ENCODE measurements at regions not wholly inside any gene's neighbourhood (a gene's known extent, or its start where the extent isn't known, plus 50 kb on each side); places are given as distances from the start of the nearest gene placed in this dataset.

DNA sequence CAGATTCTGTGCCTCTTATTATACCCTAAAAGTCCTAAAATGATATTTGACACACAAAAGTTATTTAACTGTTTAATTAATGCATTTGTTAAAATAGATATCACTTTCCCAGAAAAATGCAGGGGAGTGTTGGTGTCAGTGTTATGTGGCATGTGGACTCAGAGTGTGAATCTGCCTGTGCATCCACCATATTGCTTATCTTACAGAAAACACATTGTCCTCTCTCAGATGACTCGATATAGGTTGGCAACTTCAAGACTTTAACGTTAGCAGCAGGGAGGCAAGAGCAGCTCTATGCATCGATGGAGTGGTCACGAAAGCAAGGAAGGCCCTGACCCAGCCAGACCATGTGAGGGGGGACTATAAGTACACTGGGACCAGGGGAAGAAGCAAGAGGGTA, 165.4 kb upstream of the DCBLD2 start:
- Histone ChIP-seq H3K9me3 (ENCODE audit: control insufficient read depth, insufficient read depth, low read length) (peaks cover under 1% of the 10 kb centered on the region), H3K4me3 (ENCODE audit: low read length) (no peak overlapping the region), H3K36me3 (ENCODE audit: control insufficient read depth, insufficient read depth, low read length) (no peaks in the 10 kb centered on the region), H3K4me1 (ENCODE audit: control insufficient read depth, insufficient read depth, low read length) (no peaks in the 10 kb centered on the region), H3K27ac (ENCODE audit: low read length) (no peak overlapping the region), H3K27me3 (ENCODE audit: control insufficient read depth, insufficient read depth, low read length) (no peaks in the 10 kb centered on the region)
- DNase-seq (no peak), ATAC-seq (no peak)
- H3K36me3 Mint-ChIP-seq = no peaks in the 10 kb centered on the region
- 80% methylated on average over 4 of the region's 4 CpGs for WGBS (ENCODE audit: insufficient coverage)
- no peak overlapping the region for H3K27ac Mint-ChIP-seq
- intact Hi-C loops (cut with micrococcal nuclease) = no loop called here
- no peak overlapping the region for H3K4me3 Mint-ChIP-seq
- no peaks in the 10 kb centered on the region for H3K27me3 Mint-ChIP-seq (ENCODE audit: low read depth in 2 of 2)
- H3K9me3 Mint-ChIP-seq = peaks cover 6 to 8% of the 10 kb centered on the region in 2 donors
- no peaks in the 10 kb centered on the region for H3K4me1 Mint-ChIP-seq
- TF ChIP-seq, protein P1, sequence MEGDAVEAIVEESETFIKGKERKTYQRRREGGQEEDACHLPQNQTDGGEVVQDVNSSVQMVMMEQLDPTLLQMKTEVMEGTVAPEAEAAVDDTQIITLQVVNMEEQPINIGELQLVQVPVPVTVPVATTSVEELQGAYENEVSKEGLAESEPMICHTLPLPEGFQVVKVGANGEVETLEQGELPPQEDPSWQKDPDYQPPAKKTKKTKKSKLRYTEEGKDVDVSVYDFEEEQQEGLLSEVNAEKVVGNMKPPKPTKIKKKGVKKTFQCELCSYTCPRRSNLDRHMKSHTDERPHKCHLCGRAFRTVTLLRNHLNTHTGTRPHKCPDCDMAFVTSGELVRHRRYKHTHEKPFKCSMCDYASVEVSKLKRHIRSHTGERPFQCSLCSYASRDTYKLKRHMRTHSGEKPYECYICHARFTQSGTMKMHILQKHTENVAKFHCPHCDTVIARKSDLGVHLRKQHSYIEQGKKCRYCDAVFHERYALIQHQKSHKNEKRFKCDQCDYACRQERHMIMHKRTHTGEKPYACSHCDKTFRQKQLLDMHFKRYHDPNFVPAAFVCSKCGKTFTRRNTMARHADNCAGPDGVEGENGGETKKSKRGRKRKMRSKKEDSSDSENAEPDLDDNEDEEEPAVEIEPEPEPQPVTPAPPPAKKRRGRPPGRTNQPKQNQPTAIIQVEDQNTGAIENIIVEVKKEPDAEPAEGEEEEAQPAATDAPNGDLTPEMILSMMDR (IDR thresholded peaks at IDR 0.05) = no peak

DNA sequence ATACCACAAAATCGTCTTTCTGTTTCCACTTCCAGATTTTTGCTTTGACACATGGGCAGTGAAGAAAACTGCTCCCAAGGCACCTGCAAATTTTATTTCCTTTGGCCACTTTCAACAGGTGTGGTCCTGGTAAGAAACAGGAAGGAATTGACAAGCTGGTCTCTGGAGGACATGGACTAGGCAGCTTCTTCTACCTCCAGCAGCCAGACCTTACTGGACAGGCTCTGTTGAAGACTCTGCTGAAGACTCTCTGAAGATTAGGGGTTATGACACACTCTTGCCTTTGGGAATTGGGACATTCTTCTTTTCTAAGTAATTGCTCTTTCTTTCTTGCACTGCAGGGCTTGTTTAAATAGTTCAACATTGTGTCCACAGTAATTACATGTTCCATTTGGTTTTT, 147.7 kb upstream of the DCBLD2 start:
- Histone ChIP-seq H3K9me3 (ENCODE audit: control insufficient read depth, insufficient read depth, low read length) (no peaks in the 10 kb centered on the region), H3K27me3 (ENCODE audit: control insufficient read depth, insufficient read depth, low read length) (no peaks in the 10 kb centered on the region), H3K36me3 (ENCODE audit: control insufficient read depth, insufficient read depth, low read length) (no peaks in the 10 kb centered on the region), H3K4me3 (ENCODE audit: low read length) (no peak overlapping the region), H3K27ac (ENCODE audit: low read length) (no peak overlapping the region), H3K4me1 (ENCODE audit: control insufficient read depth, insufficient read depth, low read length) (no peaks in the 10 kb centered on the region)
- 40% methylated on average over 1 of the region's 1 CpG for WGBS (ENCODE audit: insufficient coverage)
- H3K4me1 Mint-ChIP-seq = no peaks in the 10 kb centered on the region
- H3K9me3 Mint-ChIP-seq = peaks cover 3 to 6% of the 10 kb centered on the region in 2 donors
- no peaks in the 10 kb centered on the region for H3K36me3 Mint-ChIP-seq
- no peak overlapping the region for H3K27ac Mint-ChIP-seq
- H3K4me3 Mint-ChIP-seq = no peak overlapping the region
- TF ChIP-seq, protein P1 (IDR thresholded peaks at IDR 0.05) = no peak
- ATAC-seq = no peak
- intact Hi-C loops (cut with micrococcal nuclease) = no loop called here
- no peak for DNase-seq
- no peaks in the 10 kb centered on the region for H3K27me3 Mint-ChIP-seq (ENCODE audit: low read depth in 2 of 2)

DNA sequence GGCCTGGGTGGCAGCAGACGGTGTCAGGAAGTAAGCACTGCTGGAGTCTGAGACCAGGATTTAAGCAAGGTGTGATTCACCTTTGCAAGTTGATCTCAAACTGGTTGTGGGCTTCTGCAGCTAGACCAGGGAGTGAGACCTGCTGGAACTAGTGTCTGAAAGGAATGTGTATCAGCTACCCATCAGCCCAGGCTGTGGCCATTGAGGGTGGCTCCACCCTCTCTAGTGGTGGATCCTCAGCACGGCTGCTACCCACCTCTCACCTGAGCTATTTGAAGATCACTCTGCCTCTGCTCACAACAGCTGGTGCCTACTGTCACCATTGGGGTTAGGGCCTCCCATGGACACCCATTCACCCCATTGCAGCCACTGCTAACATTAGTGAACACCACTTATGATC, 140.3 kb upstream of the DCBLD2 start:
- WGBS (ENCODE audit: insufficient coverage) = 90% methylated on average over 2 of the region's 2 CpGs
- Histone ChIP-seq H3K36me3 (ENCODE audit: control insufficient read depth, insufficient read depth, low read length) (no peaks in the 10 kb centered on the region), H3K27ac (ENCODE audit: low read length) (no peak overlapping the region), H3K9me3 (ENCODE audit: control insufficient read depth, insufficient read depth, low read length) (no peaks in the 10 kb centered on the region), H3K4me1 (ENCODE audit: control insufficient read depth, insufficient read depth, low read length) (no peaks in the 10 kb centered on the region), H3K27me3 (ENCODE audit: control insufficient read depth, insufficient read depth, low read length) (no peaks in the 10 kb centered on the region), H3K4me3 (ENCODE audit: low read length) (no peak overlapping the region)
- H3K36me3 Mint-ChIP-seq = no peaks in the 10 kb centered on the region
- H3K4me3 Mint-ChIP-seq = no peak overlapping the region
- TF ChIP-seq, protein P1 (IDR thresholded peaks at IDR 0.05) = no peak
- intact Hi-C loops (cut with micrococcal nuclease) = no loop called here
- no peaks in the 10 kb centered on the region for H3K27me3 Mint-ChIP-seq (ENCODE audit: low read depth in 2 of 2)
- no peaks in the 10 kb centered on the region for H3K4me1 Mint-ChIP-seq
- DNase-seq (no peak), ATAC-seq (no peak)
- H3K27ac Mint-ChIP-seq = no peak overlapping the region
- H3K9me3 Mint-ChIP-seq = peaks cover 0 to 4% of the 10 kb centered on the region in 2 donors

DNA sequence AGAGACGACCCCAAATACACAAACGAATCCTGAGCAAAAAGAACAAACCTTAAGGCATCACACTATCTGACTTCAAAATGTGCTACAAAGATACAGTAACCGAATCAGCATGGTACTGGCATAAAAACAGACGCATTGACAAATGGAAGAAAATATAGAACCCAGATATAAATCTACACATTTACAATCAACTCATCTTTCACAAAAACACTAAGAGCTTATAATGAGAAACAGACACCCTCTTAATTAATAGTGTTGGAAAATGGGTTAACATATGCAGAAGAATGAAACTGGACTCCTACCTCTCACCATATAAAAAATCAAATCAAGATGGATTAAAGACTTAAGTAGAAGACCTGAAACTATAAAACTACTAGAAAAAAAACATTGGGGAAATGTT, 130.3 kb upstream of the DCBLD2 start:
- no peak overlapping the region for H3K27ac ChIP-seq (ENCODE audit: low read length)
- peaks cover 7% of the 10 kb centered on the region for H3K36me3 Mint-ChIP-seq
- H3K4me3 Mint-ChIP-seq = no peak overlapping the region
- intact Hi-C loops (cut with micrococcal nuclease) = no loop called here
- peaks cover 4 to 8% of the 10 kb centered on the region in 2 donors for H3K9me3 Mint-ChIP-seq
- H3K27me3 ChIP-seq (ENCODE audit: control insufficient read depth, insufficient read depth, low read length) = no peaks in the 10 kb centered on the region
- no peaks in the 10 kb centered on the region for H3K27me3 Mint-ChIP-seq (ENCODE audit: low read depth in 2 of 2)
- no peaks in the 10 kb centered on the region for H3K4me1 ChIP-seq (ENCODE audit: control insufficient read depth, insufficient read depth, low read length)
- DNase-seq (no peak), ATAC-seq (no peak)
- no peaks in the 10 kb centered on the region for H3K36me3 ChIP-seq (ENCODE audit: control insufficient read depth, insufficient read depth, low read length)
- no peaks in the 10 kb centered on the region for H3K4me1 Mint-ChIP-seq
- no peak overlapping the region for H3K4me3 ChIP-seq (ENCODE audit: low read length)
- no peak overlapping the region for H3K27ac Mint-ChIP-seq
- TF ChIP-seq, protein P1 (IDR thresholded peaks at IDR 0.05) = no peak
- peaks cover under 1% of the 10 kb centered on the region for H3K9me3 ChIP-seq (ENCODE audit: control insufficient read depth, insufficient read depth, low read length)
- WGBS (ENCODE audit: insufficient coverage) = 83% methylated on average over 3 of the region's 4 CpGs

Data from natural killer cell (primary cell).